Dermis blood vessel endothelial cell (primary cell): ENCODE measurements at regions not wholly inside any gene's neighbourhood (a gene's known extent, or its start where the extent isn't known, plus 50 kb on each side); places are given as distances from the start of the nearest gene placed in this dataset.

Experiments used
- DNase-seq: peaks from one replicate; pipeline ENCODE4 v3.0.0; 2010

DNA sequence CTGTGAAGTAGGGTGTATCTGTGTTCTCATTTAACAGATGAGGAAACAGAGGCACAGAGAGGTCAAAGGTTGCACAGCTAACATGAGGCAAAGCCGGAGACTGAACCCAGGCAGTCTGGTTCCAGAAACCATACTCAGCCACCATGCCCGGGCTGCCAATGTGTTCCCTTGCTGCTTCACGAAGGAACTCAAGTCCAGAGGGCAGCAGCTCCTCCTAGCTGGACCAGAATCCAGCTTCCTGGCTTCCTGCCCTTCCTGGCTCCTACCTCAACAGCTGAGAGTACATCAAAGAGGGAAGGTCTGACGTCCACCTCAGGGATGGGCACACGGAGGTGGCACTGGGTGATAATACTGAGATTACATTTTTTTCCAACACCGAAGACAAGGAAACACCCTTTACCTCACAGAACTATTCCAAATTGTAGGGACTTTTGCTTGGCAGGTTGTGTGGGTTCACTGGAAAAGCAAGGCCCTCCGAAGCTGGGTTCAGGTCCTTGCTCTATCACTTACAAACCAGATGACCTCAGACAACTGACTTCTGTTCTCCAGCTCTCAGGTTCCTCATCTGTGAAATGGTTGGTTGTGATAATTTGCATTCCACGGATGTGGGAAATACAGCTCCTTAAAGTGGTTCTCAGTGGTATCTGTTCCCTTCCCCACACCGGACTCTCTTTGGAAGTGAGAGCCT is 154.1 kb upstream of the ZMIZ1 start:
- no peak for DNase-seq

DNA sequence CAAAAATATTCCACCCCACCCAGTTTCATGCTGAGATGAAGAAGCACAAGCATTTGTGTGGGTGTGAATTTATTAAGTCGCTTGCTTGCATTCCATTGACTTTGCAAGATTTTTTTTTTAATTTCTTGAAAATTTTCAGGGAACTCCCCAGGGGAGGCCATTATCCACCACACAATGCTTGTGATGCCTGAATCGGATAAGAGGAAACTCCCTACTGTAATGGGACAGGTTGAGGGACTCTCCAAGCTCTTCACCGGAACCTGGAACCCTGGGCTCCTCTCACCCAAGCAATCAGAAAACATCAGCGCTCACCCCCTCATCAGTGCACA is 153.6 kb upstream of the ZMIZ1 start:
- DNase-seq = no peak

DNA sequence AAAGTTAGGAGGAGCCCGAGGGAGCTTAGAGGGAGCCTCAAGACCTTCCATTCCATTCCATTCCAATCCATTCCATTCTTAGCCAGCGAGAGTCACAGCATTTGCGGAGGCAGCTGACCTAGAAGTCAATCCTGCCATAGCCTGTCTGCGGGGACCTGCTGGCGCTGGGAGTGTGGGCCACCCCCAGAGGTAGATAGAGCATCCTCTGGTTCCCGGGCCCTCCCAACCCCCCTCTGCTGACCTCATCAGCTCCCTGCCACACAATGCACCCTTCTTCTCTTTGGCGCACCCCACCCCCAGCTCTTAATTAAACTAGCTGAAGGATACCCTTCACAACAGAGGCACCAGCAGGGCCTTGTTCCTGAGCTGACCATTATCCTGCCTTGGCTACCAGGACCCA is 152.5 kb upstream of the ZMIZ1 start:
- no peak for DNase-seq

DNA sequence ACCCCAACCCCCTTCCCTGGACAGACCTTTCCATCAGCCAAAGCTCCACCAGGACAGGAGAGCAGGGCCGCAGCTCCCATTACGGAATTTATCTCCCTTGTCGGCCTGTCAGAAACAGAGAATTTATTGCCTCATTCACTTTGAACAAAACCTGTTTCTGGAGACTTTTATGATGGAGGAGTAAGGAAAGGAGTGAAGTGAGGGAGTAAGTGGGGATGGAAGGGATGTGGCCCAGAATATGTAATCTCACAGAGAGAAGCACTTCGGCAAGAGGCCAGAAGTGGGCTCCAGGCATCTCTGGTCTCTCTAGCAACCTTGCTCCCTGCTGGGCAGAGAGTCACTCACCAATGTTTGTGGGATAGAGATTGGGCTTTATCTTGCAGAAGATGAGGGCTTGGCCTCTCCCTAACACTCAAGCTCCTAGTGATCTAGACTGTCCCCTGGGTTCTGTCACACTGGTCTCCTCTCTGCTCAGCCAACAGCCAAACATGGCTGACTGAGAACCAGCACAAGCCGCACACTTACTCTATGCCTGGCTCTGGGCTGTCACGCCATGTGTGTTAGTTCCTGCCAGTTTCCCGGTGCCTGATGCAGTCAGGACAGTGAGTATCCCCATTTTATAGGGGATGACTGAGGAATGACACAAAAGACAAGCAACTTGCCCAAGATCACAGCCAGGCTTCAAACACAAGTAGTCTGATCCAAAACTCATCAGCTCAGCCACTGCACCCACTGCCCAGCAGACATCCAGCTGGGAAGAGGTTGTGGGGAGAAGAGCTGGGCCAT is 149.4 kb upstream of the ZMIZ1 start:
- no peak for DNase-seq

DNA sequence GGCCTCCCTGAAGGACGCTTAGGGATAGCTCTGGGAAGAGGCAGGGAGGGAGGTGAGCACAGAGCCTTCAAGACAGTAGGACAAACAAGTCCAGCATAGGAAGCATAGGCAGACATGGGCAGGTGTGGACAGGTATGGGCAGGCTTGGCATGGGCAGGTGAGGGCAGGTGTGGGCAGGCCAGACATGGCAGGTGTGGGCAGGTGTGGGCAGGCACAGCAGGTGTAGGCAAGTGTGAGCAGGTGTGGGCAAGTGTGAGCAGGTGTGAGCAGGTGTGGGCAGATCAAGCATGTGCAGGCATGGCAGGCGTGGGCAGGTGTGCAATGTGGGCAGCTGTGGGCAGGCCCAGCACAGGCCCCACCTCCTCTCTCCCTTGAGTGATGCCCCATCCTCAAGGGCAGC is 148.8 kb upstream of the ZMIZ1 start:
- no peak for DNase-seq

DNA sequence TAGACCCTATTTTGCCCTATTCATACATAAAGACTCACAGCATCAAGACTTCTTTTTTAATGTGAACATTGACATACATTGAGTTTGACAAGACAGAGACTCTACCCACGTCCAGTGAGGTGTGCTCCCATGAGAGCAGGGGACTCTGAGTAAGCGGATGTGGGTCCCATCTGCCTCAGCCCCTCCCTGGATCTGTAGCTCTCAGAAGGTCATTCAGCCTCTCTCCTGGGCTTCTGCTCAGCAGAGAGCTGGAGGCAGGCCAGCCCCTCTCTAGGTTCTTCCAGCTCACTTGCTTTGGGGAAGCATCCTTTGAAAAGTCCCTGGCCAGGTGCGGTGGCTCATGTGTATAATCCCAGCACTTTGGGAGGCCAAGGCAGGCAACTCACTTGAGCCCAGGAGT is 146.9 kb upstream of the ZMIZ1 start:
- no peak for DNase-seq

DNA sequence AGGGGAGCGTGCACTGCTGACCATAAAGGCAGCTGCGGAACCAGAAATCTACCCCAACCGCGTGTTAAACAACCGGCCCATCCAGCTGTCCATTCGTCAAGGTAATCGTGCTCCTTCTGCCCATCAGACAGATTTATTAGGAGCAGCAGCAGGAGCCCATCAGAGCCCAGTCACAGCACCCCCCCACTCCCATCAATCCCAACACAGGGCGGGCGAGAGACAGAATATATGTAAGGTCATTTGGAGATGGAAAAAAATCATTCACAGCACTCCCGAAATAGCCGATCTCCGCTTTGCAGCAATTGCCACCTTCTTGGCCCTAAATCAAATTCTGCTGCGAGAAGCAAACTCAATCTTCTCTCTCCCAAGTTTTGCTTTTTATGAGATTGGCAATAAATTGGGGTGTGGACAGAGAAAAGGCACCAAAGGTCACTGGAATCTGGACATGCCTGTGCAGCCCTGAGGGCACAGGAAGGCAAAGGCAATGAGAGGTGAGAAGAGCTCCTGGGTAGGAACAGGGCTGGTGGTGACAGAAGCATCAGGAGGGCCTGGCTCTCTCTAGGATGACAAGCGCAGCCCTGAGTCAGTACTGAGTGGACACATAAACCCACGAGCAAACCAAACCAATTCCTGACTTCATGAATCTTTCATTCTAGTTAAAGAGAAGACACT is 145.0 kb upstream of the ZMIZ1 start:
- no peak for DNase-seq

DNA sequence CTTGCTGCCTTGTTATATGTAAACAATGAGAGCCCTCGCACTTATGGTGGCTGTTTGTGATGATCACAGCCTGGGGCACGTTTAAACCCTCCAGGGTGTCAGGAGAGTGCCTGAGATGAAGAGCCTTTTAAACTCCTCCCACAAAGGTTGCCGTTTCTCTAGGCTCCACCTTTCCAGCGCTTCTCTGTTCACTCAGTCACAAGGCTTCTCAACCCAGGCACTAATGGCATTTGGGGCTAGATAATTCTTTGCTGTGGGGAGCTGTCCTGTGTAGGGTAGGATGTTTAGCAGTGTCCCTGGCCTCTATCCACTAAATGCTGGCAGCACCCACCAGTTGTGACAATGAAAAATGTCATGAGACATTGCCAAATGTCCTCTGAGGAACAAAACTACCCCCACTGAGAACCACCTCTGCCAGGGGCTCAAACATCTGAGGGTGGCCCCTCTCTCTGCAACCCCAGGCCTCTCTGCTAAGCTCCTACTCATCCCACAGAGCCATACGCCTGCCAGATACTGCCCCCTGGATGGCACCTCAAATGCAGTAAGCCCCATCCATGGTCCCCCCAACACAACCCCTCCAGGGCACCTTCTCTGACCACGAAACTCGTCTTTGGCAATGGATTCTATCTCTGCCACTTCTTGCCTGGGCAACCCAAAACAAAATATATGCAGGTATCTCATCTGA is 144.3 kb upstream of the ZMIZ1 start:
- no peak for DNase-seq

DNA sequence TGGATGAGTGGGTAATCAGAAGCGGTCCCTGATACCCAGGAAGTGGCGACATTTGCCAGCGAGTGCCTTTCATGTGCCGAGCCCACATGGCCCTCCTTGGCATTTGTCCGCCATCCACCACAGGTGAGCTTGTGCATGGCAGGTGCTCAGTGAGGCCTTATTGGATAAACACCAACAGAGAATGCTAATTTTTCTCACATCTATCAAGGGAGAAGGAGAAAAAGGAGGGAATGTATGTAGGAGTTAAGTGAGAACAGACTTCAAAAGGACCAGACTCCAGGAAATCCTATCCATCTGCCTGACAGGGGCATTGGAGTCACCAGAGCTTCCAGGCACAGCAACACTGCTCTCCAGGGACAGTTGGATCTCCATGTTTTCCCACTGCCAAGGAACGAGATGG is 143.5 kb upstream of the ZMIZ1 start:
- DNase-seq = no peak

DNA sequence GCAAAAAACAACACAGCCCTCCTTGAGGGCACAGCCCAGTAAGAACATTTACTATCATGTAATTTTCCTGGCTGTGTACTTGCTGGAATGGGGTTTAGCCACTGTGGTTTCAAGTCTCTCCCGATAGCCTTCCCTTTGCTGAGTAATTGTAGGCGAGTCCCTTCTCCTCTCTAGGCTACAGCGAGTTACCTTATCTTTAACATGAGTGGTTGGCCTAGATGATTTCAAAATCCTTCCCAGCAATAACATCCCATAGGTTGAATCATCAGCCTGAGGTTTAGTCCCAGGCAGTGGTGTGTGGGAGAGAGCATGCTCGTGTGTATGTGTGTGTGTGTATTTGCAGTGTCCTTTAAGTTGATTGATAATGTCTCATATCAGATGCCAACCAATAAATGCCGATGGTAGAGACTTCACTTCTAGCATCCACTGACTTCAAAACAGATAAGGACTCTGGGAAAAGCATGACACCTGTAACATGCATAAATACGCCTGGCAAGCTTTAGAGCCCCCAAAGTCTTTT is 142.9 kb upstream of the ZMIZ1 start:
- no peak for DNase-seq

DNA sequence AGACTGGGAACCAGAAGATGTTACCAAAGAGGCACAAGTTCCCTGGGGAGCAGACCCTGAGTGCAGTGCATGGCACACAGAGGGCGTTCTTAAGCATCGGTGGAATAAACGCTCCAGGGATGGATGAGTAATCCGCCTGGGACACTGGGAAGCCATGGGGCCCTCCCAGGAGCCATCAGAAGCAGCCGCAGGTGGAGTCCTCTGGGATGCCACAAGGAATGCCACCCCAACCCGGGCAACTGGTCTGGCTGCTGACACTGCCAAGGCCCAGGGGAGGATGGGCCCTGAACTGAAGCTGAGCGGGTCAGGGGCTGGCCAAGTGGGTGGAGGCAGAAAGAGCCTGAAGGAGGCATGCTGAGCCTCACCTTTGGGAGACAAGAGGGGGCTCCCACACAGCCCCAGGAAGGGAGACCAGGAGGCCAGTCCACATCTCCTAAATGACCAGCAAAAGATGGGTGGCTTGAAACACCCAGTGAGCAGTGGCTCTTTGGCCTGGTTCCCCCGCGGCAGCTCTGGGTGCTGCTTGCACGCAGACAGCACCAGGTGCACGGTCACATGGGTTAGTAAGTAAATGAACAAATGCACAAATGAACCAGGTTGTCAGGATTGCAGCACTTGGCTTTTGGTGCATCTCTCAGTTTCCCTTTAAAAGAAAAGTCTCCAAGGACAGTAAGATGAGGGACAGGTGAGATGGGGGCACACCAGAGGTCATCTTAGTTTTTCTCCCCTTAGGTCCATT is 141.3 kb upstream of the ZMIZ1 start:
- DNase-seq = no peak

DNA sequence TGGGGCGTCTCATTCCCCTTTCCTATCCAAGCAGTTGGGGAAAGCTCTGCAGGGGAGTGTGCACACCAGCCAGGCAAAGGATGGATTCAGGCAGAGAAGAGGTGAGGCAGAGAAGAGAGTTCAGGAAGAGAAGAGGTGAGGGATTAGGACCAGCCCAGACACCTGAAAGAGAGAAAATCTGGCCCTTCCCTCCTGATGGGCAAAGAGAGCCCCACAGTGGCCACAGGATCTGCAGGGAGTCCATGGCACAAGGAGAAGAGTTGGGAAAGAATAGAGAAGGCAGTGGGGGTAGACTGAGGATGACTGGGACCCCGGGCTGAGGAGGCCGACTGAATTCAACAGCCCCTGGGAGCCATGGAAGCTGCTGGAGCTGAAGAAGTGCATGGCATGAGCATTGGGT is 140.4 kb upstream of the ZMIZ1 start:
- DNase-seq = no peak

DNA sequence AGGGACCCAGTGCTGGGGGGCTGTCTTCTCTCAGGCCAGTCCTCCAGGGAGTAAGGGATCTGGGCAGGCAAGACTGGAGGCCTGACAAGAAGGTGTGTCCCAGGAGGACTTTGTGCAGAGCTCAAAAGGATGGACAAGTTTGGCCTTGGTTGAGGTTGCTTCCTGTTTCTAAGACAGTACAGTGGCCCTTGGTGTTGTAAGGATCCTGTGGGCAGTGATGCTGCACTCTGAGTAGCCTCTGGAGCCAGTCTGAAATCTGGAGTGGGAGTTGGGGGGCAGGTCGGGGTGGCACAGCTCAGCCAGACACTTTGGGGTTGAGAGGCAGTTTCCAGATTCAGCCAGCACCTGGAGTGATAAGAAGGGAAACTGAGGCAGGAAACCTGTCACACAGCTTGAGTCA is 139.2 kb upstream of the ZMIZ1 start:
- DNase-seq = no peak

DNA sequence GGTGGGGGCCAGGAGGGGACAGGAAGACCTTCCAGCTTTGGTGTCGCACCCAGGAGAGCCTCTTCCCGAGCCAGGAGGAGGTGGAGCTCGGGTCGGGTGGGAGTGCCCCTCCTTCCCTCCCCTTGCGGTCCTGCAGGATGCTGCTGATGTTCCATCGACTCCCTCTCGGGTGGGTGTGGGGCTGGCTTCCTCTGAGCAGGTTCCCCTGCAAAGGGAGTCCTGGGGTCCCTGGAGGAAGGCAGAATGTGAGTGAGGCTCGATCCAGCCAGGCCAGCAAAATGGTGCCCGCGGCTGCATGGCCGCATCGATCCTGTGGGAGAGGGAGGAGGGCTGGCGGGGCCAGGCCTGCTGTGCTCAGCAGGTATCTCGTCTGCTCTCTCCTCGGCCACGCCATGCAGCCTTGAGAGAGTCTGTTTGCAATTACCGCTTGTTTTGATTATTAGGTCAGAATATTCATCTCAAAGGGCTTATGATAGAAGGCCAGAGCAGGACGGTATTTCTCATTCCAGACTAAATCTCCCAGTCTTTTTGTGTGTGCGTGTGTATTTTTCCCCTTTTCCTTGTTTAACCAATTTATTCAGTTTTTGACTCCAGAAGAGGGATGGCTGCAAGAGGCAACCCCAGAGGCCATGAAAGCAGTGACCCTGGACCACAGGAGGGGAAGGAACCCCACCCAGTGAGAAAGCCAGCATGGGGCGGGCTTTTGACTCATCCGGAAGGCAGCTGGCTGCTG is 137.3 kb upstream of the ZMIZ1 start:
- peak; percentile 53 for DNase-seq

DNA sequence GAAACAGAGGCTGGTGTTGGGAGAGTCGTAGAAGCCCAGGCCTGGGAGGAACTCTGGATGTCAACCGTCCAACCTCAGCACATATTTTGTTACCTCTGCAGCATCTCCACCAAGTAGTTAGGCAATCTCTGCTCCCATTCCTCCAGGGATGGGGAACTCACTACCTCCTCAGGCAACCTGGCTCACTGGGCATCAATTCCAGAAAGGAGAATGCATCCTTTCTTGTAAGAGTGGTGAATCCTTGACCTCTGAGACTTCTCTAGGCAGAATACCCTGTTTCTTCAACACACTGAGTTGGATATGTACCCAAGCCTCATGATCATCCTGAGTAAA is 136.7 kb upstream of the ZMIZ1 start:
- DNase-seq = no peak

DNA sequence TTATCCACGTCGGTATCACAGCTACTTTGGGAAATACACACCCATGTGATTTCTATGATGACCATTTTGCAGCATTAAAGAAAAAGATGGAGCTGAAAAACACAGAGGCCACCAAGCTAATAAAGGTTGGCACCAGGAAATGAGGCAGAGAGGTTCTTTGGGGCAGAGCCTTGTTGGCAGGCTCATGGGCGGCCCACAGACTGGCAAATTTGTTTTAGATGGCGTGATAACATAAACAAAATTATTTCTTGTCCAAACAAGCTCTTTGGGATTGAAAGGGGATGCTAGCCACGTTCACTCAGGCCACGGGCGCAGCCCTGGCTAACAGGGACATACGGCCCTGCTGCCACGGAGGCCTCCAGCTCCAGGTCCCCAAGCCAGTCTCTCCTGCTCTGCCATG is 135.9 kb upstream of the ZMIZ1 start:
- no peak for DNase-seq

DNA sequence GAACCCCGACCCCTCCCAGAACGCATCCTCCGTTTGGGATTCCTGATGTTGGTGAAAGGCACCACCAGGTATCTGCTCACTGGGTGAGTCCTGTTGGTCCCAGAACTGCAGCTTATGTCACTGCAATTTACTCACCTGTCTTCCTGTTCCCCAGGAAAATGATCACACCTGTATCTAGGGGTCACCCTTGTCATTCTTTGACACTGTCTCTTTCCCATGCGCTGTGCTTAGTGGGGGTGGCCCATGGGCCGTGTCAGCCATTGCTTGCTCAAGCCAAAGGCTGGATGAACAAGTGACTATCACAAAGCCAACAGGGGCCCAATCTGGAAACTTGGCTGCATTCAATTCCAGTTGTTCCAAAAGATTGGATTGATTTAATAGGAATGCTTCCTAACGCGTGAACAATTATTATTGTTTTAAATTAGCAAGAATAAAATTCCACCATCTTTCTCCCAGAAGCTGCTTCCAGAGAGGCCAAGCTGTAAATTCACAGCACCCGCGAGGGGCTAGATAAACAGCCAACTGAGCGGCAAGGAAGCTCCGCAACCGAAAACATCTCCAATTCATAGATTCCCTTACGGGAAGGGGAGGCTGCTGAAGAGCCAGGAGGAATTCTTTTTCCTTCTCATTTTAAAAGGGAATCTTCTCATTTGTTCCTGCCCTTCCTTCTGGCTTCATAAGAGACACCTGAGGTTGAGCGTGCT is 134.8 kb upstream of the ZMIZ1 start:
- DNase-seq = no peak

DNA sequence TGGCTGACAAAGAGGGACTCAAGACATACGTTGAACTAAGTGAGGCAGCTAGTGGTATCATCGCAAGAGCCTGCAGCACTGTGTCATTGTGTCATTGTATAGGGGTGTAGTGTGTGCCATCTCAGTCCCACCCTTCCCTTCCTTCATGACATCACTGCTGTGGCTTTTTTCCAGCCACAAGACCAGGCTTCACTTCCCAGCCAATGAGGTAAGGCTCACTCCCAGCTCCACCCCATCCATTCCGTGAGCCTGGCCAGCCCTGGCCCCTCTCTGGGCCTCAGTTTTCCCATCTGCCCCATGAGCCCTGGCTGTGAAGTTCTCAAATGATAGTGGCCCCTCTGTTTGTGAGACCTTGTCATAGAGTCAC is 134.3 kb upstream of the ZMIZ1 start:
- peak; percentile 10 for DNase-seq

DNA sequence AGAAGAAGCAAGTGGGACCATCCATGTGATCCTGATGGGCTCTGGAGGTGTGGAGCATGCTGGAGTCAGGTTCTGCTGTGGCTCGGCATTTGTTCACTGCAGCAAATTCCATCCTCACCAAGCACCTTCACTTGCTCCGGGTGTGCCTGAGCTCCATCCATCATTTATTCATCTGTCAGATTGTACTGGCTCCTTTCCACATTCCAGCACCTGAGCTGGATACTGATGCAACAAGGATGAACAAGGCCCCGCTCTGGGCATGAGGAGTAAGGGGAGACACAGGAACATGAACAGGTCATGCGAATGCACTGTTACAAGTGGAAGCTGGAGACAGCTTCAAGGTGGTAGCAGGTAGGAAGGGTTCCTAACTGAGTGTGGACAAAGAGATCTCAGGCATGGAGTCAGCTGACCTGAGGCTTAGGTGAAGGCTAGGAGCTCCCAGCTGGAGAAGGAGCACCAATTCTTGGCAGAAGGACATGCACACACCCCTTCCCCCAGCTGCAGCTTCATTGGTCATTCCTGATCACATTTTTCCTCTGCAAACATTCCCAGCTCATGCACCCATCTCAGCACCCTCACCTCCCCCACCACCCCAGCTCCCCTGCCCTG is 133.7 kb upstream of the ZMIZ1 start:
- DNase-seq = no peak

DNA sequence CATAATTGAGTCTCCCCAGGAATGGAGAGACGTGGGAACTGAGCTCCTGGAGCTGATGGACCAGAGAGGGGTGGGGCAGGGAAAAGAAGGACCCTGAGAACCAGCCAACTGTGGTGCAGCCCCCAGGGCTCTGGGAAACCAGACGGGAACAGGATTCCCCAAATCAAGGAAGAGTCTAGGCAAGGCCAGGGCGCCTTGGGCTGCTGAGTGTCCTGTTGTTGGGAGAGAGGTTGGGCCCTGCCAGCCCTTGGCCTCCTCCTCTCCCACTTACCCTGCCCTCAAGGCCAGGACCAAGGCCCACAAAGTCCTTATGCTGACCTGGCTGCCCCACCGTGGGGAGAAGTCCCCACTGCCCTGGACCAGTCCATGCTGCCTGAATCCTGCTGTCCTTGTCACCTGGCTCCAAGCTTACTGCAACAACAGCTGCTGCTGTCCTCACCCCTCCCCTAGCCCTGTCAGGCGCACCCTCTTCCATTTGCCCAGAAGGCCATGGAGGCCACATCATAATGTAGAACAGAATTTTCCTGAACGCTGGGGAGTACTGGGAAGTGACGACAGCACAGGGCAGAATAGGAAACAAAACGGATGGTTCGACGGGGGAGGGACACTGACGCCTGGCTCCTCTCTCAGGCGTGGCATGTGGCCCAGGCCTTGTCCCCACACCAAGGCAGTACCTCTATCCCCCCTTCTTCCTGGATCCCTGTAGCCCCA is 132.9 kb upstream of the ZMIZ1 start:
- DNase-seq = no peak
